ENCODE measurements at regions not wholly inside any gene's neighbourhood (a gene's known extent, or its start where the extent isn't known, plus 50 kb on each side); places are given as distances from the start of the nearest gene placed in this dataset.

- no peak for DNase-seq
Measured at GRCh38 chr15:93862791-93863190, 368.6 kb upstream of the MCTP2 start.

DNA sequence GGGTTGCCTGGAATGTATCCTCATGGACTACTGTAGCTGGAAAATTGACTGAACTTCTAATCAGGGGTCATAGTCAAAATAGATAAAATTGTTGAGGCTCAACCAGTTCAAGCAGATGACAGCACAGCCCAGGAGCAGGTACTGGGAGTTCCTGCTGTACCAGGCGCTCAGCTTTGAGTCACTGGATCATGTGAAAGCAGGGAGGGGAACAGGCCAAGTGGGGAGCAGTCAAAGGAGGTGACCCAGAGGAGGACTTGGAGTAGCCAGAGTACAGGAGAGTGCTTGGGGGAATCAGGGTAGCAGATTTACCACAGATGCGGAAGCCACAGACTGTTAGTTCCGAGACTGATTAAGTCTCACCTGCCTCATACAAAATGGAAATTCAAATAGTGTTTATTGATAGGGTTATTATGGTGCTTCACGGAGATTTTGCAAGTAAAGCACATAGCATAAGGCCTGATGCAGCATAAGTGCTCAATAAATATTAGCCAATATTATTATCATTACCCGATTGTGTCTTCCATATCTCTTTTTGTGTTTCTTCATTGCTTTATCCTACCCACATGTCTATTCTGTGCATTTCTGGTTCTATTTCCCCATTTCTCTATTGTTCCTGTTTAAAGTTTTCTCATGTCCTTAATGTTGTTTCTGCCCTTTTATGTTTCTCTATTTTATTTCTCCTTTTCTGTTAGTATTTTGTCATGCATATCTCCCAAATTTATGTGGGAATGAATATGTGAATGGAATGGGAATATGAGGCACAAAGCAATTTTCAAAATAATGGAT, 369.2 kb upstream of the MCTP2 start:
- no peak for DNase-seq

DNA sequence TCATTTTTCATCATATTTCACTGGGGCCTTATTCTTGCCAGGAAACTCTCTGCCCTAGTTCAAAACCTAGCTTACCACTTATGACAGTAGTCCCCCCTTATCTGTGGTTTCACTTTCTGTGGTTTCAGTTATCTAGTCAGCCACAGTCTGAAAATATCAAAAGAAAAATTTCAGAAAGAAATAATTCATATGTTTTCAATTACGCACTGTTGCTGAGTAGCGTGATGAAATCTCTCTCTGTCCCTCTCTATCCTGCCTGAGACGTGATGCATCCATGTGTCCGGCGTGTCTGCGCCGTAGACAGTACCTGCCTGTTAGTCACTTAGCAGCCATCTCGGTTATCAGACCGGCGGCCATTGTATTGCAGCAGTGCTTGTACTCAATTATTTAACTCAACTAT, 369.9 kb upstream of the MCTP2 start:
- DNase-seq, result no peak

- no peak for DNase-seq
Measured at GRCh38 chr15:93860701-93861100, 370.7 kb upstream of the MCTP2 start.

DNA sequence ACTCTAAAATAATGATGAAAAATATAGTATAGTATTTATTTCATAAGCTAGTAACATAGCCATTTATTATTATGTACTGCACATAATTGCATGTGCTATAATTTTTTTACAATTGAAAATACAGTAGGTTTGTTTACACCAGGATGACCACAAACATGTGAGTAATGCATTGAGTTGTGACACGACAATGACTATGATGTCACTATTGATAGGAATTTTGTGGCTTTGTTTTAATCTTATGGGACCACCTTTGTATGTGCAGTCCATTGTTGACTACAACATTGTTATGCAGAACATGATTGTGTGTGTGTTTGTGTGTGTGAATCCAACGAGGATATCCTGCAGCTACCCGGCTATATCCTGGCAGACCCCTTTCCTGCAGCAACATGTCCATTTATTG, 372.2 kb upstream of the MCTP2 start:
- no peak for DNase-seq

DNA sequence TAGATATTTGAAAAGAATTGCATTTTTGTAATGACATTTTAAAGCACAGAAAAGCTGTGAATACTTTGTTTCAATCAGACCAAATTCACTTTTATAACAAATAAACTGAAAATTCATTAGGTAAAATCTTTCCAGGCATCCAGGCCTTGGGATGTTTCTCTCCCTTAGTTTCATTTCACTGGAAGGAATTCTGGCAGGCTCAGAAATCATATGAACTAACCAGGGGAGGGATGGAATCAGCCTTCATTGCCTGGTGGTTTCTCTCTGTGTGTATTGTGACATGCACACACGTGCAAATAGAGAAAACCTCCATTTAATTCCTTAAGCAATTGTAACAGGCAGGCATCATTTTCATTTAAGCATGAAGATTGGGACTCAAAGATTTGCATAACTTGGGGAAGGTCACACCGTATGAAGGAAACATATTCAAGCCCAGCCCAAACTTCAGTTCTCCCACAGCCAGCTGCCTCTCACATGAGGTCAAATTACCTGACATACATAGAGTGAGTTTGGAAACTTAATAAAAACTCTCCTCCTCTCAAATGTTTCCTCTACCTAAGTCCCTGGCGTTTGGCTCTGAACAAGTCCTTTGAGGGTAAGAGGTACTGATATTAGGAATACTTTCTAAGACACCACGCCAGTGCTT, 376.1 kb upstream of the MCTP2 start:
- no peak for DNase-seq

GRCh38 chr15:93854088-93854487, 377.3 kb upstream of the MCTP2 start:
- no peak for DNase-seq

DNA sequence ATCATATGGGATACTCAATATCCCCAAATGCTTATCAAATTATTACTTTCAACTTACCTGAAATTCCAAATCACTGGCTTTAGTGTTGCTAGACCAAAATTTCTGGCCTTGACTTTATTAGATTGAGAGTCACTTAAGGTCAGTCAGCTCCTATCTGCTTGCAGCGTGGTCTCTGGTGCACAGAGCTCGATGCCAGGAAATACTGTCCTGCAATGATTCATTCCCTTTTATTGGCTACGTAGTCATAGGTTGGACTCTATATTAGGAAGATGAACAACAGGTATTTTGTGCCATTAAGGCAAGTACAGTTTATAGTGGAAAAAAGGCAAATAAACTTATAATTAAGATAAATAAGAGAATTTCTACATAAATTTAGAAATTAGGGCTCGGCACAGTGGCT, 378.6 kb upstream of the MCTP2 start:
- no peak for DNase-seq

GRCh38 chr15:93848490-93848889, 382.9 kb upstream of the MCTP2 start:
- no peak for DNase-seq

DNA sequence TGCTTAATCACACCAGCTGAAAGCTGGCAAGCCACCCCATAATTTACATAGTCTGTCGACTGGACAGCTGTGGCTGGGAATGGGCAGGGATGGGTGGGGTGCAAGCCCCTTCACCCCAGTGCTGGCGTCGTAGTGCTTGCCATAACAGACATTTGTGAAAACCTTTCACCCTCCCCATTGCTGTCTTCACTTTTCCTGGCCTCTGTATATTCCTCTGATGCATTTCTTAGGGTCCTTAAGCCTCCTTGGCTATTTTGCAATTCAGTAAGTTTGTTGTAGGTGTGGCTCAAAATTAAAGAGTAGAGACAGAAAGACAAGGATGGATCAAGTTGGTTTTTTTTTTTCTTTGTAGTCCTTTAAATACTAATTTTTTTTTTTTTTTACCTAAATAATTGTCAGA, 383.3 kb upstream of the MCTP2 start:
- no peak for DNase-seq

GRCh38 chr15:93846148-93846547, 385.2 kb upstream of the MCTP2 start:
- DNase-seq, result no peak

GRCh38 chr15:93837450-93837849, 393.9 kb upstream of the MCTP2 start:
- DNase-seq, result no peak

DNA sequence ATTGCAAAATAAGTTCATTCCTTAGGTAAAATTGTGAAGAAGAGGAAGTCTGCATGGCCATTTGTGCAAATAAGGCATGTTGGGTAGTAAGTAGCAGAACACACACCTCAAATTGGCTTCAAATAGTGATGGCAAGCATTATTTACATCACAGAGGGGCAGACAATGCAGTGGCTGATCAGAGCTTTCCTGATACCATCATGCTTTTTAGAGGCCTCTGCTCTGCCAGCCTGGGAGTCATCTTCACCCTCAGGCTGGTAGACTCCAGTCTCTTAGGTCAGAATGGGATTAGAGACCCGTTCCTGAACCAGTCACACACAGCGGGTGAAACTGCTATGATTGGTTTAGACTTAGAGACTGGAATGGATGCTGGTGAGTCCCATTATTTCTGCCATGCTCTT, 396.0 kb upstream of the MCTP2 start:
- DNase-seq, result no peak

DNA sequence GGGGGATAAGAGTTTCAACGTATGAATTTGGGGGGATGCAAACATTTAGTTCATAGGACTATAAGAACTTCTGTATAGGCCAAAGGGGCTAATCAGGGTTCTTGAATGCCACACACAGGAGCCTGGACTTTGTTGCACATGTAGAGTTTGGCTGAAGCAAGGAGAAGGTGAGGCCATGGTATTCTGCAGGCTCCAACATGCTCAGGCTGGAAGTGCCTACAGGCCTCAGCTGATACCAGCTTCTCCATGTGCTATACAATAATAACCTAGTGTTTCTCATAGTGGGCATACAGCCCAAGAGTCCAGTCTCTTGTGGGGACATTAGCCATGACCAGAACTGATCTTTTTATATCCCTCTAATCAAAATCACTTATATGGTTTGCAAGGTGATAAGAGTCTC, 399.7 kb upstream of the MCTP2 start:
- DNase-seq, result no peak

DNA sequence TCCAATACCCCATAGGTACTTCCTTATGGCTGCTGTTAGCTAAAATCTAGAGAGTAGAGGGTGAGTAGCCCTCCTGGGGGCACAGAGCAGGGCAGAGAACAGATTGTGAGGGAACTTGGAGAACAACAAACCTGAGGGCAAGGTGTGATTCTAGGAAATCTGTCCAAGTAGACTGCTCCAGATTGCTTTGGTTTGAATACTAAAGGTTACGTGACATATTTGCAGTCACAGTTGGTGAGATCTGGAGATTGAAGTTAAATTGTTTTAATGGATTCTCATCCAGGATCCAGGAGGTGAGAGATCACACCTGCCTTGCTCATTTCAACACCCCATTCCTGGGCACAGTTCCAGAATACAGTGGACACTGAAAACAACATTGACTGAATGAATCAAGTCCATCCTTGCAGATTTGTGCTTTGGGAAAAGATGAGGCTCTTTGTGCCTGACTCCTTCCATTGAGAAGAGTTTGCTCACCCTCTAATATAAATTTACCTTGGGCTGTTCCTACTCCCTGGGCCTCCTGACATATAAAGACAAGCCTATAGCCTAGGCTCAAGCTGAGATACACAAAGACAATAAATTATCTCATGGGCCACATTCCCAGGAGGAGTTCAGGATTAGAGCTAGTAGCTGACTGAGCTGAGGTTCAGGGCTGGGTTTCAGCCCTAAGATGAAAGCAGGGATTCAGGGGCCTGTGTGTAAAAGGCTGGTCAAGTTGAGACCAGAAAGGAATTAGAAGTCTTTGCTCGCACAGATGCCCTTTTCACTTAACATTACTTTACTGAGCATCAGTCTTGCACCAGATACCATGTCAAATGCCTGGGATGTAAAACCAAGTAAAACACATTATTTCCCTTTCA, 400.9 kb upstream of the MCTP2 start:
- DNase-seq, result no peak

- DNase-seq, result no peak
Measured at GRCh38 chr15:93829115-93829870, 402.1 kb upstream of the MCTP2 start.

- no peak for DNase-seq
Measured at GRCh38 chr15:93826790-93827189, 404.6 kb upstream of the MCTP2 start.

DNA sequence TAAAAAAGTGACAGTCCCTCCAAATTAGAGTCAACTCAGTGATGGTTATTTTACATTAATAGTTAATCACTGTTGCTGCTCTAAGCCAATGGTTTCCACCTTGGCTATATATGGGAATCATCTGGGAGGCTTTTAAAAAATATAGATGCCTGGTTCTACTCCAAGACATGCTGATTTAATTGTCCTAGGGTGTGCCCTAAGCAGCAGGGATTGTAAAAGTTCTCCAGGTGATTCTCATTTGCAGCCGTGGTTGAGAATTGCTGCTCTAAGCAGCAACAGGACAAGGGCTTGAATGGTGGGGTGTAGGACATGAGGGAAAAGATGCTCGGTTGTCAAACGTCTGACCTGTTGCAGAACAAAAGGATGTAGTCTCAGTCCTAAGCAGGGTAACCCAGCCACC, 405.1 kb upstream of the MCTP2 start:
- no peak for DNase-seq

GRCh38 chr15:93825682-93826081, 405.7 kb upstream of the MCTP2 start:
- no peak for DNase-seq

- DNase-seq, result no peak
Measured at GRCh38 chr15:93823971-93824913, 407.1 kb upstream of the MCTP2 start.

DNA sequence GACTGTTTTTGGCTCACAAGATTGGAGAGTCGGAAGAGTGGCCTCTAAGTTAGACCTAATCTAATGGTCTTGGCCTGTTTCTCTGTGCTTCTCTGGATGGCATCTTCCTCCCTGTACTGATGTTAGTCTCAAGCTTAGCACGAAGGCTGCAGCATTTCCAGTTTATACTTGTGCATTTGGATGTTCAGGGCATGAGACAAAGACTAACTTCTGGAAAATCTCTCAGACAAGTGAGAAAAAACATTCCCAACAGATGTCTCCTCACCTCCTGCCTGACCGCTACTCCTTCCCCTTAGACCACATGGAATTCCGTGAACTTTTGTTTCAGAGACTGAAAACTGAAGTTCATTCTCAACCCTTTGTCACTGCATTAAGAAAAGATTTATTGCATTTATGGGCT, 410.8 kb upstream of the MCTP2 start:
- DNase-seq, result no peak

DNA sequence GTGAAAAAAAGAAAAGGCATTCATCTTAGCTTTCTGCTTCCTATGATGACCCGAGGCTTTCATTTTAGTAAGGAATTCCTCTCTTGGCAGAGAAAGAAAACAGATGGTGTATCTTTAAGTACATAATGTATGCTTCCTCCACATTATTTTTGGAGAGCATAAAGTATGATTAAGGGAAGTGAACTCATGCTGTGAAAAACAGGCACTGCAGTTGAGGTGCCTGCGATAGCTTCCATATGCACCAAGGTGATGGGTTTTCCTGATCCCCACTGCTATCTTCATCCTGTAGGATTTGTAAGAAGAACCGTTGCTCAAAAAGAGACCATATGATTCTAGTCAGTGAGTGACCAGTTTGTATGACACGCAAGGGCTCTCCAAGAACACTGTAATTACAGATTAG, 411.5 kb upstream of the MCTP2 start:
- DNase-seq, result no peak

Measured in NCI-H2171 (cell line).